H1 (cell line): ENCODE measurements at regions not wholly inside any gene's neighbourhood (a gene's known extent, or its start where the extent isn't known, plus 50 kb on each side); places are given as distances from the start of the nearest gene placed in this dataset.

Source experiments
- CTCF ChIA-PET: fragments of 300-600 bp; sonication (Branson Sonifier 250); formaldehyde crosslinking; loops from one replicate; lab custom pipeline; 2021; ENCODE audit not compliant: partially characterized antibody; lab: Charles Lee
- POLR2A ChIA-PET: fragments of 300-600 bp; sonication (Branson Sonifier 250); formaldehyde crosslinking; loops from one replicate; lab custom pipeline; 2021; ENCODE audit warnings: inconsistent platforms; ENCODE audit not compliant: partially characterized antibody; lab: Charles Lee
- DNase-seq, 2 experiments: peaks; one replicate each; pipeline versions ENCODE4 v3.0.0 to v3.0.0-alpha.2; 2010 to 2022; ENCODE audit warnings: low spot score in 2 of 2, low read depth in 1 of 2, mixed read lengths in 1 of 2
- FAIRE-seq: peaks from 2 replicates; lab custom pipeline; 2011; peaks lifted over from hg19 to GRCh38; lab: Jason Lieb, UNC
- H2AFZ ChIP-seq: 2 replicates; pipeline ENCODE4 v1.8.1; 2012; ENCODE audit warnings: low read length, inconsistent platforms
- H2AK5ac ChIP-seq: 2 replicates; pipeline ENCODE4 v1.6.1; 2013; ENCODE audit warnings: low read depth, low read length
- H2BK120ac ChIP-seq: replicated peaks from 2 replicates; pipeline ENCODE3; 2013; ENCODE audit warnings: low read depth, low read length, inconsistent platforms
- H2BK12ac ChIP-seq: 2 replicates; pipeline ENCODE4 v1.6.1; 2013; ENCODE audit warnings: low read depth, low read length
- H2BK15ac ChIP-seq: 2 replicates; pipeline ENCODE4 v1.6.1; 2013; ENCODE audit warnings: low read length
- H2BK20ac ChIP-seq: 2 replicates; pipeline ENCODE4 v1.6.1; 2013; ENCODE audit warnings: low read length
- H2BK5ac ChIP-seq: 2 replicates; pipeline ENCODE4 v1.6.1; 2013; ENCODE audit warnings: low read depth, low read length
- H3K14ac ChIP-seq: 2 replicates; pipeline ENCODE4 v1.6.1; 2013; ENCODE audit warnings: inconsistent platforms; ENCODE audit not compliant: insufficient read length
- H3K18ac ChIP-seq: 2 replicates; pipeline ENCODE4 v1.6.1; 2013; ENCODE audit warnings: low read length; ENCODE audit errors: extremely low read depth
- H3K23ac ChIP-seq: 2 replicates; pipeline ENCODE4 v1.6.1; 2013; ENCODE audit warnings: inconsistent platforms; ENCODE audit not compliant: insufficient read length
- H3K23me2 ChIP-seq: 2 replicates; pipeline ENCODE4 v1.6.1; 2013; ENCODE audit warnings: low read depth, low read length
- H3K27ac ChIP-seq: 2 replicates; pipeline ENCODE4 v1.6.1; 2011; ENCODE audit warnings: low read depth, low read length, inconsistent platforms
- H3K27me3 ChIP-seq, 4 experiments: replicated peaks in 1 of 4; 1 replicate in 1 of 4; 2 replicates in 3 of 4; pipeline versions ENCODE4 v1.6.1 to v1.8.1; 2011 to 2013; ENCODE audit warnings: low read length in 3 of 4, mild to moderate bottlenecking in 3 of 4, inconsistent platforms in 2 of 4, mixed read lengths in 2 of 4, moderate library complexity in 1 of 4; ENCODE audit not compliant: control insufficient read depth in 3 of 4, insufficient read depth in 3 of 4; ENCODE audit errors: extremely low read depth in 1 of 4
- H3K36me3 ChIP-seq, 4 experiments: 2 replicates each; pipeline versions ENCODE4 v1.6.1 to v1.8.1; 2011 to 2013; ENCODE audit warnings: mild to moderate bottlenecking in 4 of 4, low read length in 3 of 4, moderate library complexity in 2 of 4, control low read depth in 1 of 4, inconsistent platforms in 1 of 4; ENCODE audit not compliant: insufficient read depth in 4 of 4, control insufficient read depth in 2 of 4
- H3K4ac ChIP-seq: replicated peaks from 2 replicates; pipeline ENCODE3; 2013; ENCODE audit warnings: low read length, low read depth, mixed read lengths, inconsistent platforms; ENCODE audit not compliant: insufficient read length
- H3K4me1 ChIP-seq, 4 experiments: replicated peaks in 1 of 4; 1 replicate in 1 of 4; 2 replicates in 3 of 4; pipeline versions ENCODE4 v1.6.1 to v1.8.1; 2011 to 2013; ENCODE audit warnings: low read length in 3 of 4, inconsistent platforms in 2 of 4, mixed read lengths in 1 of 4; ENCODE audit not compliant: insufficient read depth in 4 of 4, control insufficient read depth in 3 of 4
- H3K4me2 ChIP-seq, 2 experiments: 2 replicates each; pipeline versions ENCODE4 v1.6.1 to v1.8.1; 2011 to 2013; ENCODE audit warnings: low read depth in 2 of 2, low read length in 2 of 2, control low read depth in 1 of 2, inconsistent platforms in 1 of 2, mild to moderate bottlenecking in 1 of 2; ENCODE audit not compliant: insufficient read depth in 1 of 2
- H3K4me3 ChIP-seq, 4 experiments: fragments of 200-600, 300-600 bp in 1 of 4; sonication (generic), shearing (Covaris generic), sonication (Bioruptor Twin) in 1 of 4; 2 replicates each; pipeline versions ENCODE4 v1.5.1 to v1.8.1; 2011 to 2016; ENCODE audit warnings: low read length in 4 of 4, low read depth in 3 of 4, control low read depth in 2 of 4, inconsistent platforms in 2 of 4, mild to moderate bottlenecking in 2 of 4, mixed read lengths in 1 of 4, moderate library complexity in 1 of 4; ENCODE audit not compliant: insufficient read depth in 2 of 4; ENCODE audit errors: extremely low read depth in 1 of 4
- H3K56ac ChIP-seq: replicated peaks from 2 replicates; pipeline ENCODE3; 2013; ENCODE audit warnings: low read depth, mild to moderate bottlenecking, mixed read lengths, low read length, inconsistent platforms; ENCODE audit not compliant: insufficient read length
- H3K79me1 ChIP-seq: 2 replicates; pipeline ENCODE4 v1.6.1; 2013; ENCODE audit warnings: low read depth, low read length, control low read depth
- H3K79me2 ChIP-seq, 2 experiments: 2 replicates each; pipeline versions ENCODE4 v1.6.1 to v1.8.1; 2012 to 2013; ENCODE audit warnings: low read length in 2 of 2, mild to moderate bottlenecking in 2 of 2, inconsistent platforms in 1 of 2; ENCODE audit not compliant: insufficient read depth in 2 of 2, control insufficient read depth in 1 of 2
- H3K9ac ChIP-seq, 4 experiments: replicated peaks in 1 of 4; 1 replicate in 1 of 4; 2 replicates in 3 of 4; pipeline versions ENCODE4 v1.6.1 to v1.8.1; 2011 to 2013; ENCODE audit warnings: low read depth in 3 of 4, low read length in 3 of 4, control low read depth in 2 of 4, mild to moderate bottlenecking in 2 of 4, moderate library complexity in 2 of 4, inconsistent platforms in 1 of 4; ENCODE audit errors: extremely low read depth in 1 of 4
- H3K9me3 ChIP-seq, 2 experiments: 2 replicates each; pipeline versions ENCODE4 v1.6.1 to v1.8.1; 2012 to 2013; ENCODE audit warnings: mild to moderate bottlenecking in 2 of 2, moderate library complexity in 2 of 2, control low read depth in 1 of 2, inconsistent platforms in 1 of 2, low read depth in 1 of 2, low read length in 1 of 2, mixed read lengths in 1 of 2; ENCODE audit not compliant: insufficient read depth in 2 of 2
- H4K20me1 ChIP-seq, 2 experiments: replicated peaks in 1 of 2; 2 replicates each; pipeline versions ENCODE3 to v1.8.1; 2011 to 2013; ENCODE audit warnings: inconsistent platforms in 2 of 2, low read length in 2 of 2, mild to moderate bottlenecking in 1 of 2; ENCODE audit not compliant: insufficient read depth in 2 of 2, control insufficient read depth in 1 of 2
- H4K5ac ChIP-seq: 2 replicates; pipeline ENCODE4 v1.6.1; 2013; ENCODE audit warnings: low read length, low read depth, mixed read lengths, inconsistent platforms; ENCODE audit not compliant: insufficient read length
- H4K8ac ChIP-seq: 2 replicates; pipeline ENCODE4 v1.8.0; 2013; ENCODE audit warnings: mild to moderate bottlenecking, moderate library complexity, low read length, inconsistent platforms; ENCODE audit not compliant: insufficient read depth; ENCODE audit errors: extremely low read depth
- H4K91ac ChIP-seq: replicated peaks from 2 replicates; pipeline ENCODE3; 2013; ENCODE audit warnings: low read length, mixed read lengths, inconsistent platforms; ENCODE audit not compliant: insufficient read length
- BACH1 ChIP-seq: IDR thresholded peaks from 2 replicates; pipeline ENCODE4 v1.6.1; 2012; ENCODE audit warnings: low read length, improper control_type of control experiment
- CBX5 ChIP-seq: fragments of 300-800, 300-1000 bp; sonication (generic); IDR thresholded peaks from 2 replicates; pipeline ENCODE4 v1.7.1; 2016; ENCODE audit warnings: antibody characterized with exemption, low read length, low read depth
- CREB1 ChIP-seq: IDR thresholded peaks from 2 replicates; pipeline ENCODE4 v1.6.1; 2012; ENCODE audit warnings: inconsistent platforms
- EP300 ChIP-seq, 2 experiments: IDR thresholded peaks; 1 replicate in 1 of 2; 2 replicates in 1 of 2; pipeline ENCODE4 v1.6.1; 2011 to 2012; ENCODE audit warnings: low read depth in 2 of 2, low read length in 2 of 2, mild to moderate bottlenecking in 2 of 2, borderline replicate concordance in 1 of 2, inconsistent platforms in 1 of 2, moderate library complexity in 1 of 2
- FOSL1 ChIP-seq: IDR thresholded peaks from 2 replicates; pipeline ENCODE4 v1.6.1; 2011; ENCODE audit warnings: mild to moderate bottlenecking, low read depth, low read length, moderate library complexity; ENCODE audit not compliant: insufficient read depth
- GABPA ChIP-seq: IDR thresholded peaks from 2 replicates; pipeline ENCODE4 v1.6.1; 2011; ENCODE audit warnings: mild to moderate bottlenecking, low read length, moderate library complexity, borderline replicate concordance; ENCODE audit not compliant: insufficient read depth
- GTF2F1 ChIP-seq: IDR thresholded peaks from 2 replicates; pipeline ENCODE4 v1.6.1; 2012; ENCODE audit warnings: low read depth, low read length, improper control_type of control experiment, borderline replicate concordance
- HDAC6 ChIP-seq: IDR thresholded peaks from one replicate; pipeline ENCODE4 v1.7.1; 2012; ENCODE audit warnings: low read depth, mild to moderate bottlenecking, inconsistent platforms, low read length, moderate library complexity
- NANOG ChIP-seq: IDR thresholded peaks from 2 replicates; pipeline ENCODE4 v1.6.1; 2011; ENCODE audit warnings: low read length, low read depth, mild to moderate bottlenecking, inconsistent platforms; ENCODE audit not compliant: insufficient read depth, poor library complexity, severe bottlenecking
- POLR2A ChIP-seq, 2 experiments: IDR thresholded peaks; 1 replicate in 1 of 2; 2 replicates in 1 of 2; pipeline ENCODE4 v1.6.1; 2011; ENCODE audit warnings: low read depth in 2 of 2, low read length in 2 of 2, mild to moderate bottlenecking in 2 of 2; ENCODE audit errors: control extremely low read depth in 1 of 2
- RAD21 ChIP-seq, 2 experiments: IDR thresholded peaks in 1 of 2; conservative IDR thresholded peaks in 1 of 2; 2 replicates each; pipeline ENCODE4 v1.6.1; 2011; ENCODE audit warnings: low read depth in 2 of 2, low read length in 2 of 2, improper control_type of control experiment in 1 of 2, inconsistent platforms in 1 of 2, mild to moderate bottlenecking in 1 of 2, moderate library complexity in 1 of 2
- RXRA ChIP-seq: IDR thresholded peaks from 2 replicates; pipeline ENCODE4 v1.6.1; 2011; ENCODE audit warnings: low read depth, mild to moderate bottlenecking, low read length, moderate library complexity; ENCODE audit not compliant: insufficient read depth
- SIN3A ChIP-seq, 2 experiments: IDR thresholded peaks in 1 of 2; conservative IDR thresholded peaks in 1 of 2; 2 replicates each; pipeline ENCODE4 v1.6.1; 2011 to 2012; ENCODE audit warnings: low read length in 2 of 2, improper control_type of control experiment in 1 of 2, low read depth in 1 of 2, mild to moderate bottlenecking in 1 of 2
- TEAD4 ChIP-seq: IDR thresholded peaks from 2 replicates; pipeline ENCODE4 v1.6.1; 2012; ENCODE audit warnings: low read depth, low read length, inconsistent platforms, mixed read lengths
- TF ChIP-seq, protein P1 (sequence below): IDR thresholded peaks from 2 replicates; pipeline ENCODE4 v1.6.1; 2012; ENCODE audit warnings: inconsistent platforms

DNA sequence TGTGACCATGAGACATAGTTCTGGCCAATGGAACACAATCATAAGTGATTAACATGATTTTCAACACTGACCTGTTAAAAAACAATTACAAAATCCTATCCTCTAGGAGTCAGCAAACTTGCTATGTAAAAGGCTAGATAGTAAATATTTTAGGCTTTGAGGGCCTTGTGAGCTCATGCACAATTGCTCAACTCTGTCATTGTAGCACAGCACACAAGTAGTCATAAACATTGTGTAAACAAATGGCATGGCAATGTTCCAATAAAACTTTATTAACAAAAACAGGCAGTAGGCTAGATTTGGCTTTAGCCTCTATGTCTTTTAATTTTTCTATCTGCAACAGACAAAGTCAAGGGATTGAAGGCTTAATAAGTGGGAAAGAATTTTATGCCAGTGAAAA, 350.7 kb downstream of the C12orf50 start:
- H4K20me1 ChIP-seq, result no peaks in the 10 kb centered on the region
- no peak overlapping the region for H4K91ac ChIP-seq
- H3K23ac ChIP-seq, result no peak overlapping the region
- no peaks in the 10 kb centered on the region for H3K79me2 ChIP-seq
- H3K9me3 ChIP-seq, result no peaks in the 10 kb centered on the region
- H3K56ac ChIP-seq, result no peak overlapping the region
- H3K4me3 ChIP-seq, result no peak overlapping the region
- H2BK20ac ChIP-seq, result no peak overlapping the region
- H3K4me2 ChIP-seq, result no peak overlapping the region
- H3K27ac ChIP-seq, result no peak overlapping the region
- DNase-seq (no peak), FAIRE-seq (no peak)
- no peak overlapping the region for H4K8ac ChIP-seq
- H3K9ac ChIP-seq, result no peak overlapping the region
- CTCF ChIA-PET, result no interaction called here
- POLR2A ChIA-PET, result no interaction called here
- H2BK15ac ChIP-seq, result no peak overlapping the region
- H3K14ac ChIP-seq, result no peak overlapping the region
- no peaks in the 10 kb centered on the region for H3K23me2 ChIP-seq
- H3K36me3 ChIP-seq, result no peaks in the 10 kb centered on the region
- H2BK5ac ChIP-seq, result no peak overlapping the region
- H3K27me3 ChIP-seq, result no peaks in the 10 kb centered on the region
- H3K4me1 ChIP-seq, result no peaks in the 10 kb centered on the region
- no peaks in the 10 kb centered on the region for H3K79me1 ChIP-seq
- H3K18ac ChIP-seq, result no peak overlapping the region
- H3K4ac ChIP-seq, result no peak overlapping the region
- H2AK5ac ChIP-seq, result no peak overlapping the region
- no peak overlapping the region for H2AFZ ChIP-seq
- no peak overlapping the region for H2BK12ac ChIP-seq
- H4K5ac ChIP-seq, result no peak overlapping the region
- H2BK120ac ChIP-seq, result no peak overlapping the region
- TF ChIP-seq HDAC6, result no peak
- TF ChIP-seq POLR2A (IDR thresholded peaks at IDR 0.05; ENCODE audit: control extremely low read depth in 1 of 2, low read depth in 2 of 2, low read length in 2 of 2), result no peak
- TF ChIP-seq, protein P1, sequence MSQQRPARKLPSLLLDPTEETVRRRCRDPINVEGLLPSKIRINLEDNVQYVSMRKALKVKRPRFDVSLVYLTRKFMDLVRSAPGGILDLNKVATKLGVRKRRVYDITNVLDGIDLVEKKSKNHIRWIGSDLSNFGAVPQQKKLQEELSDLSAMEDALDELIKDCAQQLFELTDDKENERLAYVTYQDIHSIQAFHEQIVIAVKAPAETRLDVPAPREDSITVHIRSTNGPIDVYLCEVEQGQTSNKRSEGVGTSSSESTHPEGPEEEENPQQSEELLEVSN, result no peak
- no peak for TF ChIP-seq TEAD4
- TF ChIP-seq NANOG, result no peak
- TF ChIP-seq FOSL1, result no peak
- TF ChIP-seq EP300 (IDR thresholded peaks at IDR 0.05; ENCODE audit: borderline replicate concordance in 1 of 2, low read depth in 2 of 2, low read length in 2 of 2), result no peak
- no peak for TF ChIP-seq GABPA
- no peak for TF ChIP-seq SIN3A (conservative IDR thresholded peaks at IDR 0.05 in 1 of 2, IDR thresholded peaks at IDR 0.05 in 1 of 2; ENCODE audit: low read depth in 1 of 2, low read length in 2 of 2)
- no peak for TF ChIP-seq BACH1
- no peak for TF ChIP-seq RAD21 (IDR thresholded peaks at IDR 0.05 in 1 of 2, conservative IDR thresholded peaks at IDR 0.05 in 1 of 2; ENCODE audit: low read depth in 2 of 2, low read length in 2 of 2)
- no peak for TF ChIP-seq CBX5
- no peak for TF ChIP-seq GTF2F1
- TF ChIP-seq RXRA, result no peak
- no peak for TF ChIP-seq CREB1
